ENCODE measurements at regions not wholly inside any gene's neighbourhood (a gene's known extent, or its start where the extent isn't known, plus 50 kb on each side); places are given as distances from the start of the nearest gene placed in this dataset.
"Not testable (repeated sequence)": the region's sequence is repeated elsewhere in the genome, so short reads cannot be mapped to it uniquely, and the experiment has no call there.

DNA sequence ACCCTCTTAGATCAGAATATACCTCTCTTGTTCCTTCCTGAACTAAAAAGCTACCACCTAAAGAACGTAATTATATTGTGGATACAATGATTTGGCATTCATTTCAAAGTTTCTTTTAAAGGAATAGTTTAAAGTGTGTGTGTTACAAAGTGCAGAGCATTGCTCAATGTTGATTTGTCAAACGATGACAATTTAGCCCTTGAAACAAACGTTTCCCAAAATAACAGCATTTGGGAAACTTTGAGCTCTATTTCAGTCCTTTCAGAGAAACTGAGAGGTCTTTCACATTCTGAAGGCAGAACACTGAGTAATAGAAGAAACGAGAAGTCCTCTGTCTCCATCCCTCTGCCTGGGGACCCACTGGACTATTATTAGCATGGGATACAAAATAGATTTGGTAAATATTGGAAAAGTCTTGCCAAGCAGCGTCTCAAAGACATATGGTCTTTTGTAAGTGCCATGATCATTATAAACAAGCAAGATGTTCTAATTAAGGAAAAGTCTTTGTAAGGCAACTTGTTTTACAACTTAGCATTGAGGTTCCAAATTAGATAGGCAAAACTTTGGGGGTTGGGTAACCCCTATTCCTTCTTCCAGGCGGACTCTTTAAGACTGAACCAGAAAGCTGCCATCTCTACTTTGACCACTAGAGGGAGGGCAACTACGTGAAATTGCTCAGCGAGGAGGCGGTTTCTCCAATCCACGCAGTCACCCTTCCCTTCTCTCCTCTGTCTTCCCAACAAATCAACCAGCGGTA, 208.8 kb downstream of the RNF144B start:
- DNase-seq, result no peak

DNA sequence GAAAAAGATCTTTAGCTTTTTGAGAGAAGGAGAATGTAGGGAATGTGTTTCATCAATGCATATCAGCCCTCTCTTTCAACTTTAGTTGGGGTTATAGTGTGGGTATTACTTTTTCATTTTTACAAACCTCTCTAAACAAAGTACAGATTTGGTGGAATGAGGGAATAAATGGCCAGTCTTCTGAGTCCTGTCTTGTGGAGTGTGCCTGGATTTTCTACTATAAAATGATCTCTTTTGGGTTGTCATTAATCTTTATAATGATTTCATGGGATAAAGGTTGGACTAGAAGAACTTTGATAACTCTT, 209.3 kb downstream of the RNF144B start:
- DNase-seq, result no peak

GRCh38 chr6:18598551-18599264, 211.6 kb downstream of the RNF144B start:
- no peak for DNase-seq

DNA sequence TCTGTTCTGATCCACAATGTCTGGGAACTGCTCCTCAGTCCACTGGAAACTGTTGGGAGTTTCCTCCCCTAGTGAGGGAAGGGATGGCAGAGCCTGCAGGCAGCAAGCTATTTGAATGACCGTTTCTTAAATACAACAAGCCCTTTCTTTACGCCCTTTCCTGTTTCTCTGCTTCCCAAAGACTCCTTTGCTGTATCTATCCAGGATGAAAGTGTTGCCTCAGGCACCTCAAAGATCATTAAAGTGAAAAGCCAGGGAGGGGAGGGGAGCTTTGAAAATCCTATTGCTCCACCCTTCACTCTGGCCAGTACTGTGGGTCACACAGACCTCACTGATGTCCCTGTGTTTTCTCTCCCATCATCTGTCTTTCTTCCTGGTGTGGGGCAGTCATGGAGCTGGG, 213.1 kb downstream of the RNF144B start:
- no peak for DNase-seq

DNA sequence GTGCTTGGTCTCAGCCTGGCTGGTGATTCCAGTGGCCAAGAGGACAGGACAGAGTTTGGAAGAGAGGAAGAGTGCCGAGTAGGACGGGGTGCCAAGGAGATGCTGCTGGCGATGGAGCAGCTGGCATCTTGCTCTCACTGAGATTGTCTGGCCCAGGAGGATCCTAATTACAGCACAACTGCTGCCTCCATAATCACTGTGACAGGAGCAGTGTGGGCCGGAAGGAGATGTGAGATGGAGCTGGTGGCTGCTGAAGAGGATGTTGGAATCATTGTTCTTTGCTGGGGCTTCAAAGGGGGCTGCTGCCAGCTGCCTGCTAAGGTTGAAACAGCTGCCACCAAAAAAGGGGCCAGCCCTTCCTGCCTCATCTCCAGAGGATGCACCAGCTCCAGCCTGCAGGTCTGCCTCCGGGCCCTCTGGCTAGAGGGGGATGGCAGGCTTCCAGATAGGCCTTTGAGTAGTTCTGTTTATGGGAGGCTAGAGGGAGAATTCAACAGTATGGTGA, 214.4 kb downstream of the RNF144B start:
- no peak for DNase-seq

DNA sequence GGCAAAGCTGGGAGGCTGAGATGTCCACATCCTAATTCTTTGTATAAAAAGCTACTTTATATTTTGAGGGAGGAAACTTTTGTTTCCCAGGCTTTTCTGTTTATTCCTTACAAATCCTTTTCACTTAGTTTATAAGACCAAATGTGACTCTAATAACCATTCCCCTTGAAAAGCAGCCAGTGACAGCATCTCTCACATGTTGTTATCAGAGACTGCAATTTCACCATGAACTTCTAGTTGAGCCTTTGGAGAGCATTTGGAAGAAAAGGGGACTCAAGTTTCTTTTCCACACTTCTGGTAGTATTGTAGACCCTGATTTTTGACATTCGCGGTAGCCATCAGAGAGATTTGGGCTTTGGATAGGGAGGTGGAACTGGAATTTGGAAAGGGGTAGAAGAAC, 215.8 kb downstream of the RNF144B start:
- DNase-seq, result no peak

- DNase-seq, result no peak
Observed at GRCh38 chr6:18603361-18603760, 216.2 kb downstream of the RNF144B start.

DNA sequence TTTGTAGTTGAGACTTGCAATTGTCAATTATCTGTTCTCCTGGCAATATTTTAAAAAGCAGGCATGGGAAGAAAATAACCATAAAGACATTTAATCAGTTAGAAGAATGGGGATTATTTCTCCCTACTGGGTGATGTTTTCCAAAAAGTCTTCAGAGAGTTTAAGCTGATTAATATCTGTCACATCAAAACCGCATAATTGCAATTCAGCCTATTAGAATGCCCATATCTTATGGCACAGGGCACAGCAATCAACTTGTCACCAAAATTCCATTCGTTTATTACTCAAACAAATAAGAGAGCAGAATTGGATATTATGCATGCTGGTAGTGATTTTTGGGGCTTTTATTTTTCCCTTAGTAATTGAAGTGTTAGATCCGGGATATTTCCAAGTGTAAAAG, 218.7 kb downstream of the RNF144B start:
- DNase-seq, result no peak

GRCh38 chr6:18609715-18610114, 222.6 kb downstream of the RNF144B start:
- no peak for DNase-seq

- no peak for DNase-seq
Observed at GRCh38 chr6:18613319-18613925, 226.3 kb downstream of the RNF144B start.

DNA sequence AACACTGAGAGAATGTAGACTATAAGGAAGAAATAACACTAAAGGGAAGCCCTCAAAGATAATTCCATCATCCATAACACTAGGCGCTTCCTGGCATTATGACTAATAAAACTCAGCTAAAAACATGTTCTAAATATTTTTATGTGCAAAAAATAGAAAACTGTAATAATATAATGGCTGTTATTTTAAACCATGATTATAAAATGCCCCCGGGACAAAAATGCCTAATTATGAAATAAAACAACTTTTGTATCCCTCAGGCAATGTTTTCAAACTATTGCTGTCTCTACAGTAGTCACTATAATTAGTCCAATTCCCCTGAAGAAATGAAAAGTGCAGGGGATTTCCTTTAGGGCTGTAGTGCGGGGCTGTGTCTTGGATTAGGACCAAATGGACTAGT, 242.4 kb downstream of the RNF144B start:
- DNase-seq, result no peak

DNA sequence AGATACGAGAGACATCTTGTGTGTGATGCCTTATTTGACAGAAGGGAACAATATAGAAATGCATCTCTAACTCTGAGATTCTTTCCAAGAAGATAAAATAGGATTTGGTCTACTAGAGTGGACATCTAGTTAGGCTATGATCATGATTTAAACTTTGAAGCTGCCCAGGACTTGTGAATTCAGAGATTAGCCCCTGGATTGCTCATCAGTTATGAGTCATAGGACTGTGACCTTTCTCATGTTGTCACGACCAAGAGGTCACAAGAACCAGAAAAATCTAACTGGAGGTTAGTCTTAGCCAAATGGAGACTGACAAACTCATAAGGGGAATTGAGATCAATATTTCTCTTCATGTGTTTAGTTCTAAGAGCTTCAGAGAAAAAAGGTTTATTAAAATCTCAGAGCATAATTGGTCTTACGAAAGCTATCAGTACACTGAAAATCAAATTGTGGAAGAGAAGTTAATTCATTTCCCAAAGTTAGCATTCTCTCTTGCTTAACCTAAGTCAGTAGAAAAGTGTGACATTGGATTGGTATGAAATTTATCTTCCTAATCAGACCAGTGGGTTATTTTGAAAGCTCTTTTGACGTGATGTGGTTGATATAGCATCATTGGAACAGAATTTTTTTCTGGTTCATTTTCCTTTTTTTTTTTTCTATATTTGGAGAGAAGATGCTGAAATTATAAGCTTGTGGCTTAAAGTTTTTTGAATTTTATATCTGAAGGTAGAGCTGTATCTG, 245.7 kb downstream of the RNF144B start:
- no peak for DNase-seq

GRCh38 chr6:18634912-18635311, 247.8 kb downstream of the RNF144B start:
- no peak for DNase-seq

DNA sequence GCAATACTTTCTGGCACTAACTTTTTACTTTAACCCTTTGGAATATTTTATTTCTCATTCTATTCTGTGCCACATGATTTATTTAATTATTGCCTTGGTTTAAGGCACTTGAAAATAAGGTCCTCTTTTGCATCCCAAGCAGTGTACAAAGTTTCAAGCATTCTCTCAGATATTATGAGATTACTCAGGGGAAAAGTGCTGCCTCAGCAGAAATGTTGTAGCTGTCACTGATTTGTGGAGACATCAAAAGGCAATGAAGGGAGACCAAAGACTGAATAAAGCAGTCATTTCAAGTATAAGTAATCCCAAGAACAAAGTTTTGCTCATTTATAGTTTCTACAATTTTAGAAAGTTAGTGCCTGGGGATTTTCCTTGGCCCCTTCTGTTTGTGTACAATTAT, 253.0 kb downstream of the RNF144B start:
- no peak for DNase-seq

DNA sequence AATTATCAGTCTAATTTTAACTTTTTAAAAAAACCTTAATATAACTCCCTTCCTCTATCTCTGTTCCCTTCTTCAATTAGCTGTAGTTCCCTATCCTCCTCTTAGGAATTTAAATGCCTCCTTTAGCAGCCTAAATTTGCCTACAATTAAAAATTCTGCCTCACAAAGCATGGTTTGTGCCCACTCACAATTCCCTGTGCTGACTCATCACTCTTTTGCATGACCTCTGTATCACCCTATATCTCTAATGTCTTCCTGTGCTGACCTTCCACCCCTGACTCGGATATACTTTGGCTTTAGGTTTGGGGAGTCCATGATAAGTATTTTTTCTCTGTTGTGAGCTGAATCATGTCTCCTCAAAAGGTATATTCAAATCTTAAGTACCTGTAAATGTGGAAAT, 253.6 kb downstream of the RNF144B start:
- DNase-seq, result no peak

DNA sequence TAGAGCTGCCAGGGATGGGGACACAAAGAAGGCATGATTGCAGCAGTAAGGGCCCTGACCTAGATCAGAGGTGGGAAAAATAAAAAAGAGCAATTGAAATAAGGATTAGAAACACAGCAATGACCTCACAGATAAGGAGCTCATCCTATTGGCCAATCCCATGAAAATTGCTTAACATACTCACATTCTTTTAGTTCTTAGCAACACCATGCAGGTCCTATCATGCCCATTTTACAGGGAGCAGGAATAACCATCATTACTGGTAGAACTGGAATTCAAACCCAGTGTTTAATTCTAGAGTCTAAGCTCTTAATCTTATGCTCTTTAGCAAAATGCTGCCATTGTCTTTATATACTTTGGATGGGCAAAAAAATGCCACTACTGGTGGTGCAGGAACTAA, 267.7 kb downstream of the RNF144B start:
- no peak for DNase-seq

DNA sequence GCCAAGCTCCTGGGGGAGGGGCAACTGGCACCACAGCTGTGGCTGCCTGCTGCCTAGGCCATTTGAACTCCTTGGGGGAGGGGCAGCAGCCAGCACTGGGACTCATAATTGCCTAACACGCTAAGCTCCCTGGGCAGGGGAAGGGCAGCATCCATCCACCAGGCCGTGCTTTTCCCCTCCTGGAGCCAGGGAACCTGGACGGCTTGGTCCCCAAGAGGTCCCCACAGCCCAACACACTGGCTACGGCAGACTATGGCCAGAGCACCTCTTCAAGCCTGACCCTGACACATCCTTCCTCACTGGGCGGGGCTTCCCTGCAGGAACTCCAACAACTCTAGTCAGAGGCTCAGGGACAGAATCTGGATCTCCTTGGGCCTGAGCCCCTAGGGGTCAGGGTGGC, 269.4 kb downstream of the RNF144B start:
- no peak for DNase-seq

DNA sequence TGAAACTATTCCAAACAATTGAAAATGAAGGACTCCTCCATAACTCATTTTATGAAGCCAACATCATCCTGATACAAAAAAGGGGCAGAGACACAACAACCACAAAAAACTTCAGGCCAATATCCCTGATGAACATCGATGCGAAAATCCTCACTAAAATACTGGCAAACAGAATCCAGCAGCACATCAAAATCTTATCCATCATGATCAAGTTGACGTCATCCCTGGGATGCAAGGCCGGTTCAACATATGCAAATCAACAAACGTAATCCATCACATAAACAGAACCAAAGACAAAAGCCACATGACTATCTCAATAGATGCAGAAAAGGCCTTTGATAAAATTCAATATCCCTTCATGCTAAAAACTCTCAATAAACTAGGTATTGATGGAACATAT, 272.8 kb downstream of the RNF144B start:
- not testable (repeated sequence) for DNase-seq

DNA sequence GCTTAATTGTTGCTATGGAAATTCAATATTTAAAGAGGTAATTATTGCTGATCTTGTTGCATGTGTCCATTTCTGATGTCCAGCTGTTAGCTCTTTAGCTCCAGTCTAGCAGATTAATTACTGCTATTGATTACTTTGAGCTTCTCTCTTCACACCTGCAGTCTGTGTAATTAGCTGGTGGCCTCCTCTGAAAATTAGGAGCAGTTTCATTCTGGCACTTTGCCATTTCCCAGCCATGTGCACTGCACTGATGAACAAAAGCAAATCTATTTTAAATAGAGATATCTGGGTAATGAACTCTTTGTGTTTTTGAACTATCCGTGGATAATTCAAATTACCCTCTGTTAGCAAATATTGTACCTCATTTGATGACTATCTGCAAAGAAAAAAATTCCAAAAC, 275.9 kb downstream of the RNF144B start:
- no peak for DNase-seq

DNA sequence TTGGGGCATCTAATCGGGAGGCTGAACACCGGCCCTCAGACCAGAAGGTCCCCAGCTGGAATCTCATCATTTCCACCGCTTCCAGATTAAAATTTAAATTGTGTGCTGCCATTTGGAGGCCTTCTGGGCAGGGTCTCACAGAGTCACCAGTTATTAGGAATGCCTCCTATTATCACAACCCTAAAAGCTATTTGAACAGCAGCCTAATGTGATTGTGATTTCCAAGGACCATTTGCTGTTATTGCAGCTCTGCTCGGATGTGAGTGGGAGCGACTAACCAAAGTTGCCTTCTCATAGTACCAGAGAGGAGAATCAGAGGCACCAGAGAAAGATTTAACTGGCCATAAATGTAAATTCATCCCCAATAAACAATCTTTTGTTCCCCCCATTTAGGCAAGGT, 277.3 kb downstream of the RNF144B start:
- DNase-seq, result no peak

GRCh38 chr6:18667612-18668011, 280.5 kb downstream of the RNF144B start:
- DNase-seq, result no peak

GRCh38 chr6:18668994-18669393, 281.8 kb downstream of the RNF144B start:
- no peak for DNase-seq

DNA sequence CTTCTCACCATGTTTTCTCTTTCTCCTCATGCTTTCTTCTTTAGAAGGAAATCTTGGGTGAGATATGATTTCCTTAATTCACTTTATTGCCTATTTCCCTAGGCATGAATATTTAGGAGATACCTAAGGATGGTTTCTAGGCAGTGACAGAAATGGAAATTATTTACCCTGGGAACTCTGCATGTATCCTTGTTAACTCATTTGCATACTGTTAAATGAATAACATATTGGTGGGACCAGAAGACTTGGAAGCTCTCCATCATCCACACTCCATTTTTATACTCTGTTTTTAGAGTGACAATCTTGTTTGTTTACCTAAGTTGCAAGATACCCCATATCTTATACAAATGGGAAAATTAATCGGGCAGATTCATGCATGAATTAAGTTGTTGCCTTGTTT, 285.7 kb downstream of the RNF144B start:
- DNase-seq, result no peak

DNA sequence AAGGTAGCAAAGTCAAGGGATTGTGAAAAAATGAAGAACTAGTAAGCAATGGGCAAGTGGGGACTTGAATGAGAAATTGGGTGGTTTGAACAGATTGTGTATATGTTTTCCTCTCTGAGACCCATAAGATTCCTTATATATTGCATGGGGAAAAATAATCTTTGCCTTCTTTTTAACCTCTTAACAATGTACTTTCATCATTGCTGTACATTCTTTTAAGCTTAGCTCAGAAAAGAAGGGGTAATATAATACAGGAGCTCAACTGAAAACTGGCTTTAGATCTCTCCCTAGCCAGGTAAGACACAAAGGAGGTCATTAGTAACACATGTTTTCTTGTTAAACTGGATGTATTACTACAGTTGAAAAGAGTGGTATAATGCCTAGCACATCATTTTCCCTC, 287.2 kb downstream of the RNF144B start:
- DNase-seq, result no peak
